T-cell (primary cell): ENCODE measurements at regions not wholly inside any gene's neighbourhood (a gene's known extent, or its start where the extent isn't known, plus 50 kb on each side); places are given as distances from the start of the nearest gene placed in this dataset.

Source experiments
- ATAC-seq, 4 experiments: fragments of 200-7000 bp in 3 of 4; fragments of 150-1000 bp in 1 of 4; cut with Tn5 transposase; replicated peaks in 1 of 4; 1 replicate in 3 of 4; 2 replicates in 1 of 4; pipeline ENCODE4 v1.10.0; 2021; ENCODE audit warnings: moderate library complexity in 3 of 4, mild to moderate bottlenecking in 2 of 4, moderate number of reproducible peaks in 1 of 4
- CTCF ChIA-PET, 2 donors: fragments of 300-600 bp; sonication (Branson Sonifier 250); formaldehyde crosslinking; loops; one replicate each; lab custom pipeline; 2022; ENCODE audit warnings: antibody characterized with exemption in 2 of 2; lab: Charles Lee
- POLR2A ChIA-PET, 2 donors: fragments of 300-600 bp; sonication (Branson Sonifier 250); formaldehyde crosslinking; loops; one replicate each; lab custom pipeline; 2022; ENCODE audit warnings: antibody characterized with exemption in 2 of 2; lab: Charles Lee
- DNase-seq, 35 experiments: peaks; one replicate each; pipeline versions ENCODE4 v3.0.0 to v3.0.0-alpha.2; 2013 to 2023
- H3K27ac ChIP-seq: one replicate; pipeline ENCODE4 v1.5.1; 2013; ENCODE audit warnings: low read length
- H3K27me3 ChIP-seq, 2 experiments: replicated peaks in 1 of 2; 1 replicate in 1 of 2; 2 replicates in 1 of 2; pipeline versions ENCODE4 v1.6.1 to v1.7.0; 2013; ENCODE audit warnings: low read length in 1 of 2, mixed read lengths in 1 of 2; ENCODE audit not compliant: control insufficient read depth in 2 of 2, insufficient read depth in 2 of 2; ENCODE audit errors: extremely low read depth in 1 of 2
- H3K36me3 ChIP-seq, 2 donors: 1 replicate in 1 of 2; 2 replicates in 1 of 2; pipeline versions ENCODE4 v1.6.1 to v1.7.0; 2013; ENCODE audit warnings: low read length in 1 of 2; ENCODE audit not compliant: control insufficient read depth in 2 of 2, insufficient read depth in 1 of 2; ENCODE audit errors: extremely low read depth in 1 of 2
- H3K4me1 ChIP-seq, 2 experiments: 1 replicate in 1 of 2; 2 replicates in 1 of 2; pipeline versions ENCODE4 v1.6.1 to v1.7.0; 2013; ENCODE audit warnings: low read length in 2 of 2, mixed read lengths in 1 of 2; ENCODE audit not compliant: insufficient read depth in 2 of 2, control insufficient read depth in 1 of 2; ENCODE audit errors: extremely low read depth in 1 of 2
- H3K4me3 ChIP-seq, 2 donors: 1 replicate in 1 of 2; 2 replicates in 1 of 2; pipeline versions ENCODE4 v1.5.1 to v1.7.0; 2013; ENCODE audit warnings: mild to moderate bottlenecking in 2 of 2, low read length in 1 of 2, moderate library complexity in 1 of 2; ENCODE audit not compliant: control insufficient read depth in 1 of 2; ENCODE audit errors: extremely low read depth in 1 of 2
- H3K9me3 ChIP-seq: 2 replicates; pipeline ENCODE4 v1.7.0; 2013
- H3K27ac Mint-ChIP-seq, 2 donors: one replicate each; pipeline ENCODE4 v1.8.0; 2020 to 2021; ENCODE audit warnings: mild to moderate bottlenecking in 2 of 2, mixed read lengths in 2 of 2
- H3K27me3 Mint-ChIP-seq, 2 donors: one replicate each; pipeline ENCODE4 v1.8.0; 2021 to 2022; ENCODE audit warnings: mixed read lengths in 2 of 2
- H3K36me3 Mint-ChIP-seq: one replicate; pipeline ENCODE4 v1.8.0; 2021; ENCODE audit warnings: mixed read lengths
- H3K4me1 Mint-ChIP-seq, 3 donors: one replicate each; pipeline ENCODE4 v1.8.0; 2020 to 2022; ENCODE audit warnings: mixed read lengths in 3 of 3, mild to moderate bottlenecking in 1 of 3
- H3K4me3 Mint-ChIP-seq, 3 donors: one replicate each; pipeline ENCODE4 v1.8.0; 2020 to 2022; ENCODE audit warnings: mild to moderate bottlenecking in 3 of 3, mixed read lengths in 3 of 3, moderate library complexity in 3 of 3
- H3K9me3 Mint-ChIP-seq, 3 donors: one replicate each; pipeline ENCODE4 v1.8.0; 2020 to 2022; ENCODE audit warnings: mixed read lengths in 3 of 3
- WGBS: methylation state at CpG from one replicate; pipeline ENCODE4 v1.1.5; 2013; ENCODE audit warnings: missing lambda C conversion rate; ENCODE audit not compliant: insufficient coverage; 5-methylcytosine and 5-hydroxymethylcytosine counted together

DNA sequence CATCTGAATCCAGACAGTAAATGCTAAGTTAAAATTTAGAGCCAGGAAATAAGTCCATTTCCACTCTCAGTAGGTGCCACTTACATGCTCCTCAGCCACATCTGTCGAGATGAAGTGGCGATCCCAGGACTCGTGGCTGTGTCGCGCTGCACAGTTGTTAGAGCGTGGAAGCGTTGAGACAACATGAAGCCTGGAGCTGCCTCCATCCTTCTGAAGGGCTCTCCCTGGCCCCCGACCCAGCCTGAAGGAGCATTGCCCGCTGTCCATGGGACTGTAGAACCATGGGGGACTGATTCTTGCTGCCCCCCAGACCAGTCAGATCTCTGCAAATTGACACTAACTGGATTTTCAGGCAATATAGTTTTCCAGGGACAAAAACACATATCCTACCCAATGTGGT lies 58.9 kb downstream of the IRX1 start:
- ChIA-PET POLR2A (no interaction called here), CTCF (no interaction called here)
- Histone ChIP-seq H3K36me3 (no peaks in the 10 kb centered on the region), H3K27me3 (peaks cover 0 to 3% of the 10 kb centered on the region in 2 experiments), H3K4me3 (no peak overlapping the region), H3K27ac (no peak overlapping the region), H3K4me1 (no peaks in the 10 kb centered on the region), H3K9me3 (no peaks in the 10 kb centered on the region)
- Mint-ChIP-seq H3K36me3 (no peaks in the 10 kb centered on the region), H3K27me3 (peaks cover 0 to 6% of the 10 kb centered on the region in 2 donors), H3K27ac (no peak overlapping the region), H3K4me1 (no peaks in the 10 kb centered on the region), H3K4me3 (no peak overlapping the region), H3K9me3 (peaks cover 2 to 9% (median 4%) of the 10 kb centered on the region in 3 donors)
- 84% methylated on average over 9 of the region's 9 CpGs for WGBS
- DNase-seq (no peak), ATAC-seq (no peak)

DNA sequence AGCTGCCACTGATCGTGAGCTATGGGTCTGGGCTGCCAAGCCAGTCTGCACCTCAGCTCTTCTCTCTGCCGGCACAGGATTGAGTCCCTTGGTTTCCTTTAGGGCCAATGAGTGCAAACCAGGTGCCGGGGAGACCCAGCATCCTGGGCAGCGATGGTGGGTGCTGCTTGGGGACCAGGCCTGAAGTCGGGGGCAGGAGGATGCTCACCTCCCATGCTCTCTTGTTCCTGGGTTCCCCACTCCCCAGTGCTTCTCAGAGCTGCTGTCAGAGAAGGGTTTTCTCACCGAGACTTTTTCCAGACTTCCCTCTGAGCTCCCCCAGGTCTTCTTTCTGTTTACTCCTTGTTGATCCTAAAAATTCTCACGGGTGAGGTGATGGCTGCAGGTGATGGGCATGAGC lies 61.2 kb downstream of the IRX1 start:
- WGBS: 72% methylated on average over 4 of the region's 7 CpGs
- POLR2A ChIA-PET: interaction anchor here in 1 of 2 donors (0.6 kb wide), 1 partner anchor 296 kb away, joined by 3 read pairs; no protein-coding TSS in a partner anchor

DNA sequence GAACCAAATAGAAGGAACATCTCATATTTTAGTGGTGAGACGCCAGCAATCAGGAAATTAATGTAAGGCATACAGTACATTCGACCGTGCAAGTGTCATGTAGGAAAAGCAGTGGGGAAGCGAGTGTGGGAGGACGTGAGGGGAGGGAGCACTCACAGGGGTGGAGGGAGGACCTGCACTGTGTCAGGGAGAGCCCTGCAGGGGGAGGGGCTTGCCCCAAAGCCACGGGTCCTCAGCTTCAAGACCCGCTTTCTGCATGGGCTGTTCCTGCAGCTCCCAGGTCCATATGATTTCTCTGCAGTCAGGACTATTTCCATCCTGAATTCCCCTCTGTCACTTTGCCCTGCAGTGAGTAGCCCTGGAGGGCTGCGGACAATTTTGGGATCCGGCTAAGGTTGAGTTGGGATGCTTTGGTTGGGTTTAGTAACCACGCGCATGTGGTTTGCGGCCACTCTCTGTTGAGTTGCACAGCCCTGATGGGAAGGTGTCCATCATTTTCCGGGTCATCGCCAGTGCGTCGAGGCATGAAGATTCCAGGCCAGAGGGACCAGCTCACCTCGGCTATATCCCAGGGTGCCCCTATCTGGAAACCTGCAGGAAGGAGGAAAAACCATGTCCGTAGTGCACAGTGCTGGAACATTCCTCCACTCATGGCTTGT lies 61.9 kb downstream of the IRX1 start:
- Mint-ChIP-seq H3K4me3 (no peak overlapping the region), H3K9me3 (no peaks in the 10 kb centered on the region), H3K27me3 (no peaks in the 10 kb centered on the region), H3K27ac (no peak overlapping the region), H3K4me1 (no peaks in the 10 kb centered on the region), H3K36me3 (no peaks in the 10 kb centered on the region)
- DNase-seq (no peak), ATAC-seq (no peak)
- POLR2A ChIA-PET: interaction anchor here in 1 of 2 donors (0.6 kb wide), 1 partner anchor 296 kb away, joined by 3 read pairs; no protein-coding TSS in a partner anchor
- no peak overlapping the region for H3K27ac ChIP-seq
- H3K4me1 ChIP-seq: no peaks in the 10 kb centered on the region
- H3K9me3 ChIP-seq: no peaks in the 10 kb centered on the region
- no peaks in the 10 kb centered on the region for H3K36me3 ChIP-seq
- CTCF ChIA-PET: no interaction called here
- WGBS: 90% methylated on average over 16 of the region's 18 CpGs
- no peak overlapping the region for H3K4me3 ChIP-seq
- no peaks in the 10 kb centered on the region for H3K27me3 ChIP-seq

More for the DNA sequence above, 61.2 kb downstream of the IRX1 start:
- Mint-ChIP-seq H3K36me3 (no peaks in the 10 kb centered on the region), H3K27me3 (no peaks in the 10 kb centered on the region), H3K27ac (no peak overlapping the region), H3K9me3 (peaks cover 0 to 4% (median 2%) of the 10 kb centered on the region in 3 donors), H3K4me1 (no peaks in the 10 kb centered on the region), H3K4me3 (no peak overlapping the region)
- H3K9me3 ChIP-seq: no peaks in the 10 kb centered on the region
- no peaks in the 10 kb centered on the region for H3K27me3 ChIP-seq
- DNase-seq (no peak), ATAC-seq (no peak)
- CTCF ChIA-PET: interaction anchor here in 1 of 2 donors (0.8 kb wide), 1 partner anchor 8 kb away, joined by 3 read pairs; no protein-coding TSS in a partner anchor
- H3K4me1 ChIP-seq: no peaks in the 10 kb centered on the region
- H3K4me3 ChIP-seq: no peak overlapping the region
- no peaks in the 10 kb centered on the region for H3K36me3 ChIP-seq
- no peak overlapping the region for H3K27ac ChIP-seq

DNA sequence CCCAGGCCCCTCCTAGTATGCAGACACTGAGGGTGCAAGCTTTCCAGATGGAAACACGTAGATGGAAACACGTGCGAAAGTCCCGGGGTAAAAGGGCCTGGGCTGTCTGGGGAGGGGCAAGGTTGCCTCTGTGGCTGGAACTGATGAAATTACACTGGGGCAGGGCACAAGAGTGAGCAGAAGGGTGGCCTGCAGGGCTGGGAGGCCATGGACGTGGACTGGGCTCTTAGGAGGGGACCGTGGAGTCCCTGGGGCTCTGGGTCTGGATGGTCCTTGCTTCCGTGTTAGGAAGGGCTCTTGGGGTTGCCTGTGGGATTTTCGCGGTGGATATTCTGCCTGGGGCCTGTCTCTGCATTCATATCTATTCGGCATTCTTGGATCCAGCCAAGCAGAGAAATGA lies 63.3 kb downstream of the IRX1 start:
- Histone ChIP-seq H3K4me3 (no peak overlapping the region), H3K27me3 (no peaks in the 10 kb centered on the region), H3K9me3 (no peaks in the 10 kb centered on the region), H3K36me3 (no peaks in the 10 kb centered on the region), H3K27ac (no peak overlapping the region), H3K4me1 (no peaks in the 10 kb centered on the region)
- H3K36me3 Mint-ChIP-seq: no peaks in the 10 kb centered on the region
- ATAC-seq: no peak
- DNase-seq: no peak
- no peak overlapping the region for H3K4me3 Mint-ChIP-seq
- ChIA-PET CTCF (no interaction called here), POLR2A (no interaction called here)
- H3K27me3 Mint-ChIP-seq: no peaks in the 10 kb centered on the region
- H3K9me3 Mint-ChIP-seq: no peaks in the 10 kb centered on the region
- no peaks in the 10 kb centered on the region for H3K4me1 Mint-ChIP-seq
- WGBS: 80% methylated on average over 7 of the region's 10 CpGs
- no peak overlapping the region for H3K27ac Mint-ChIP-seq

- Histone ChIP-seq H3K4me1 (no peaks in the 10 kb centered on the region), H3K27ac (no peak overlapping the region), H3K27me3 (no peaks in the 10 kb centered on the region), H3K9me3 (no peaks in the 10 kb centered on the region), H3K4me3 (no peak overlapping the region), H3K36me3 (no peaks in the 10 kb centered on the region)
- ATAC-seq (no peak), DNase-seq (no peak)
- no peaks in the 10 kb centered on the region for H3K9me3 Mint-ChIP-seq
- H3K4me1 Mint-ChIP-seq: no peaks in the 10 kb centered on the region
- no peak overlapping the region for H3K27ac Mint-ChIP-seq
- no peaks in the 10 kb centered on the region for H3K36me3 Mint-ChIP-seq
- 59% methylated on average over 8 of the region's 8 CpGs for WGBS
- ChIA-PET CTCF (no interaction called here), POLR2A (no interaction called here)
- H3K27me3 Mint-ChIP-seq: no peaks in the 10 kb centered on the region
- H3K4me3 Mint-ChIP-seq: no peak overlapping the region
Measured at GRCh38 chr5:3659907-3660306, 64.3 kb downstream of the IRX1 start.

GRCh38 chr5:3660630-3661029 lies 65.0 kb downstream of the IRX1 start:
- no peaks in the 10 kb centered on the region for H3K36me3 Mint-ChIP-seq
- CTCF ChIA-PET: no interaction called here

More at GRCh38 chr5:3660630-3661029, 65.0 kb downstream of the IRX1 start:
- Histone ChIP-seq H3K36me3 (no peaks in the 10 kb centered on the region), H3K27me3 (no peaks in the 10 kb centered on the region), H3K27ac (no peak overlapping the region), H3K4me1 (no peaks in the 10 kb centered on the region), H3K4me3 (no peak overlapping the region), H3K9me3 (no peaks in the 10 kb centered on the region)
- Mint-ChIP-seq H3K4me1 (no peaks in the 10 kb centered on the region), H3K9me3 (no peaks in the 10 kb centered on the region), H3K27me3 (no peaks in the 10 kb centered on the region), H3K4me3 (no peak overlapping the region), H3K27ac (no peak overlapping the region)
- 76% methylated on average over 2 of the region's 4 CpGs for WGBS
- ATAC-seq (no peak), DNase-seq (no peak)
- POLR2A ChIA-PET: no interaction called here
